Tibial nerve (tissue), 4 donors: ENCODE measurements at regions not wholly inside any gene's neighbourhood (a gene's known extent, or its start where the extent isn't known, plus 50 kb on each side); places are given as distances from the start of the nearest gene placed in this dataset.

Experiments used
- DNase-seq, 2 donors: peaks; one replicate each; pipeline ENCODE4 v3.0.0-alpha.2; 2019; ENCODE audit warnings: low spot score in 2 of 2
- H3K27ac ChIP-seq, 4 donors: fragments of 200-600 bp; sonication (generic) in 3 of 4; one replicate each; pipeline ENCODE4 v1.5.1; 2017 to 2019; ENCODE audit warnings: mild to moderate bottlenecking in 1 of 4
- H3K27me3 ChIP-seq, 2 donors: fragments of 200-600 bp; sonication (generic) in 1 of 2; one replicate each; pipeline versions ENCODE4 v1.5.1 to v1.6.0; 2017 to 2019
- H3K36me3 ChIP-seq, 3 donors: fragments of 200-600 bp; sonication (generic); one replicate each; pipeline ENCODE4 v1.5.1; 2018 to 2019
- H3K4me1 ChIP-seq, 4 donors: fragments of 200-600 bp; sonication (generic) in 3 of 4; one replicate each; pipeline ENCODE4 v1.5.1; 2017 to 2019
- H3K4me3 ChIP-seq, 4 donors: fragments of 200-600 bp; sonication (generic) in 3 of 4; one replicate each; pipeline ENCODE4 v1.5.1; 2017 to 2019; ENCODE audit warnings: mild to moderate bottlenecking in 1 of 4, moderate library complexity in 1 of 4
- H3K9me3 ChIP-seq, 4 donors: fragments of 200-600 bp; sonication (generic) in 3 of 4; one replicate each; pipeline ENCODE4 v1.5.1; 2017 to 2019
- EP300 ChIP-seq, 2 donors: sonication (generic); formaldehyde crosslinking; IDR thresholded peaks; one replicate each; pipeline ENCODE4 v1.6.1; 2017; ENCODE audit warnings: antibody characterized with exemption in 2 of 2, mild to moderate bottlenecking in 1 of 2
- POLR2A ChIP-seq, 2 donors: fragments of 450-650 bp; IDR thresholded peaks; one replicate each; pipeline ENCODE4 v1.6.1; 2017; ENCODE audit warnings: antibody characterized with exemption in 2 of 2, mild to moderate bottlenecking in 2 of 2, moderate library complexity in 2 of 2
- WGBS, 2 donors: methylation state at CpG; one replicate each; pipeline ENCODE4 v1.1.5; 2018; 5-methylcytosine and 5-hydroxymethylcytosine counted together
- TF ChIP-seq, protein P1 (sequence below), 5 experiments: fragments of 200-600 bp in 3 of 5; fragments of 450-650 bp in 2 of 5; sonication (generic) in 3 of 5; IDR thresholded peaks; one replicate each; pipeline ENCODE4 v1.5.1; 2016 to 2019; ENCODE audit warnings: antibody characterized with exemption in 5 of 5, mild to moderate bottlenecking in 3 of 5, moderate library complexity in 2 of 5

DNA sequence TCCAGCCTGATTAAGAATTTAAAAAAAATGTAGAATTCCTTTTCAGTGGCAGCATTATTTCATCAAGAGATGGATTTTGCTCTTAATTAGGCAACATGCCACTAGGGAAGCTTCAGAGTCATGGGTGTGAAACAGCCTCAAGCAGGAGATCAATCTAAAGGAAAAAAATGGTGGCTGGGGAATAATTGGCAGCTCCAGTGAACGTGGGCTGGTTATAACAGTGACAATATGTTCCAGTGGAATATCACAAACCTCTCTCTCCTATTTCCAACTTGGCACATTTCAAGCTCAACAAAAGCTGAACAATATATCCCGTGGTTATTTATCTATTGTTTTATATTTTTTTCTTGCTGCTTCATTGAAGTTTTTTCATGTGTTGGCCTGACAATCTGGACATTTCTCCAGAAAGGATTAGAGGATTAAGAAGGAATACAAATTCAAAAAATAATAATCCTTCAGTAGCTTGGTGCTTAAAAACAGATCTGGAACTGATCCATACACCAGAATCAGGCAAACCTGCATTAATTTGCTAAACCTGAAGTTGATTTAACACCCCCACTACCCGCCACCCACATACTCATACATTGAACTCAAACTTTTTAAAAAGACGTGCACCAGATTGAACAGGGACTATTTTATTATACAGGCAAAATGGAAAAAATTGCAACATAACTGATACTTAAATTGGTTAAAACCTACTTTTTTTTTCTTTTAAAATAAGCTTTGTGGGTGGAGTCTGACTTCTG is 255.9 kb upstream of the SPRED2 start:
- no peaks in the 10 kb centered on the region for H3K27me3 ChIP-seq
- no peak overlapping the region for H3K27ac ChIP-seq
- no peak for TF ChIP-seq POLR2A (IDR thresholded peaks at IDR 0.05)
- TF ChIP-seq EP300 (IDR thresholded peaks at IDR 0.05), result no peak
- TF ChIP-seq, protein P1, sequence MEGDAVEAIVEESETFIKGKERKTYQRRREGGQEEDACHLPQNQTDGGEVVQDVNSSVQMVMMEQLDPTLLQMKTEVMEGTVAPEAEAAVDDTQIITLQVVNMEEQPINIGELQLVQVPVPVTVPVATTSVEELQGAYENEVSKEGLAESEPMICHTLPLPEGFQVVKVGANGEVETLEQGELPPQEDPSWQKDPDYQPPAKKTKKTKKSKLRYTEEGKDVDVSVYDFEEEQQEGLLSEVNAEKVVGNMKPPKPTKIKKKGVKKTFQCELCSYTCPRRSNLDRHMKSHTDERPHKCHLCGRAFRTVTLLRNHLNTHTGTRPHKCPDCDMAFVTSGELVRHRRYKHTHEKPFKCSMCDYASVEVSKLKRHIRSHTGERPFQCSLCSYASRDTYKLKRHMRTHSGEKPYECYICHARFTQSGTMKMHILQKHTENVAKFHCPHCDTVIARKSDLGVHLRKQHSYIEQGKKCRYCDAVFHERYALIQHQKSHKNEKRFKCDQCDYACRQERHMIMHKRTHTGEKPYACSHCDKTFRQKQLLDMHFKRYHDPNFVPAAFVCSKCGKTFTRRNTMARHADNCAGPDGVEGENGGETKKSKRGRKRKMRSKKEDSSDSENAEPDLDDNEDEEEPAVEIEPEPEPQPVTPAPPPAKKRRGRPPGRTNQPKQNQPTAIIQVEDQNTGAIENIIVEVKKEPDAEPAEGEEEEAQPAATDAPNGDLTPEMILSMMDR (IDR thresholded peaks at IDR 0.05), result no peak
- H3K4me1 ChIP-seq, result no peaks in the 10 kb centered on the region
- DNase-seq, result no peak
- no peaks in the 10 kb centered on the region for H3K36me3 ChIP-seq
- no peak overlapping the region for H3K4me3 ChIP-seq
- H3K9me3 ChIP-seq, result no peaks in the 10 kb centered on the region
- WGBS, 2 donors, result 80 to 87% methylated on average over 4 of the region's 4 CpGs

DNA sequence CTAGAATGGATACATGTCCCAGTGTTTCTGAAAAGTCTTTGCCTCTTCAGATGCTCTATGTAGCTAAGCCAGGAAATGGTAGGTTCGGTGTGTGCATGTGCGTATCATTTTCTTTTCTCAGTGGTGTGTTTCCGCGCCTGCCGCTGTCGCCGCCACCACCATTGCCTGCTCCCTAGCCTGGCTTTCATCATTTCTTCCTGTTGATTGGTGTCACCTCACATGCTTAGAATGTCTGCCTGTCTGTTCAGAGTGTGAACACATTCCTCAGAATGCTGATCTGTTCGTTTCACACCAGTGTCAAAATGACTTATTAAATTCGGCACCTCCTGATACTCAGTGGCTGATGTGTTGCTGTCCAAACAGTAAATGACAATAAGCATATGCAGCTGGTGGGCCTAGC is 255.2 kb upstream of the SPRED2 start:
- Histone ChIP-seq H3K27ac (no peak overlapping the region), H3K4me1 (no peaks in the 10 kb centered on the region), H3K27me3 (no peaks in the 10 kb centered on the region), H3K9me3 (no peaks in the 10 kb centered on the region), H3K4me3 (no peak overlapping the region), H3K36me3 (no peaks in the 10 kb centered on the region)
- 91% methylated on average over 9 of the region's 9 CpGs for WGBS, 2 donors
- DNase-seq, result no peak
- TF ChIP-seq POLR2A (IDR thresholded peaks at IDR 0.05), result no peak
- no peak for TF ChIP-seq EP300 (IDR thresholded peaks at IDR 0.05)
- TF ChIP-seq, protein P1 (IDR thresholded peaks at IDR 0.05), result no peak

DNA sequence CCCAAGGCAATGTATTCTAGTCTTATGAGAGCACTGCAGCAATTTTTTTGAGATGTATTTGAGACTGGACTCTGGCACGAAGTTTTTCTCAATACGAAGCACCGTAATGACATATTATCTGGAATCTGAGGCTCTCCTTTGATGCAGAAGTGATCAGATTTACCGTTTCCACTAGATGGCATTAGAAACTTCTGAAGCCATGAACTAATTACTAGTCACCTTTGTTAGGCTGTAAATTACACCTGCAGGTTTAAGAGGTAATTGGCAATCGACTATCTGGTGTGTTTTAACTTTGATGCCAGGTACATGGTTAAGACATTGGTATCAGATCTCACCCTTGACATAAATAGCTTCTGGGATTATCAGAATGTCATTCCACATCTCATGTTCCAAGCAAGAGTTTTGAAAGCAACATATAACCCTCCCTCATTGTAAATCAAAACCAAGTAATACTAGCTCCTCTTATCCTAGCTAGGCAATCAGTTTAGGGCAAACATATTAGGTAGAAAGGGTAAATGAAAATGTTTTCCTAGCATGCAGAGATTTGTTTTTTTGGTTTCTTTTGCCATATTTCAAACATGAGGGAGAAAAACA is 254.6 kb upstream of the SPRED2 start:
- Histone ChIP-seq H3K4me1 (no peaks in the 10 kb centered on the region), H3K9me3 (no peaks in the 10 kb centered on the region), H3K36me3 (no peaks in the 10 kb centered on the region), H3K27ac (no peak overlapping the region), H3K4me3 (no peak overlapping the region), H3K27me3 (no peaks in the 10 kb centered on the region)
- TF ChIP-seq EP300 (IDR thresholded peaks at IDR 0.05) (no peak), POLR2A (IDR thresholded peaks at IDR 0.05) (no peak)
- TF ChIP-seq, protein P1 (IDR thresholded peaks at IDR 0.05), result no peak
- 40 to 56% methylated on average over 5 of the region's 5 CpGs for WGBS, 2 donors
- DNase-seq, result no peak

DNA sequence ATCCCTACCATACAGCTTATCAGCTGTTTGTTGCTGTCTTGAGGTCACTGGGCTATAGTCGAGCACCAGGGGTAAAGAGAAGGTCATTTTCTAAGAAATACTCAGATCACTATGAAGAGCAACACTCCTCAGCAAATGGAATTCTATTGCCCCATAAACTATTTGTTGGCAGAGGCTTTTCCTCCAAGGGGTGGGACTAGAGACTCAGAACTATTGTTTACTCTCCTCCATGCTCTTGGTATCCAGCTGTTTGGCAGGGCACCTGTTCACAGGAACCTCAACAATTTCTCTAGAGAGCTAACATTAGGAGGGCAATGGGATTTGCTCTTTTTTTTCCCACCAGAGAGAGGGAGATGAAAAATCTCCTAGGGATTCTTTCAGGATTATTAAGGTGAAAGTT is 249.1 kb upstream of the SPRED2 start:
- H3K36me3 ChIP-seq, result no peaks in the 10 kb centered on the region
- H3K27me3 ChIP-seq, result no peaks in the 10 kb centered on the region
- no peaks in the 10 kb centered on the region for H3K4me1 ChIP-seq
- 30 to 50% methylated on average over 1 of the region's 1 CpG for WGBS, 2 donors
- TF ChIP-seq EP300 (IDR thresholded peaks at IDR 0.05) (no peak), POLR2A (IDR thresholded peaks at IDR 0.05) (no peak)
- TF ChIP-seq, protein P1 (IDR thresholded peaks at IDR 0.05), result no peak
- H3K27ac ChIP-seq, result no peak overlapping the region
- no peak for DNase-seq
- no peak overlapping the region for H3K4me3 ChIP-seq
- no peaks in the 10 kb centered on the region for H3K9me3 ChIP-seq

DNA sequence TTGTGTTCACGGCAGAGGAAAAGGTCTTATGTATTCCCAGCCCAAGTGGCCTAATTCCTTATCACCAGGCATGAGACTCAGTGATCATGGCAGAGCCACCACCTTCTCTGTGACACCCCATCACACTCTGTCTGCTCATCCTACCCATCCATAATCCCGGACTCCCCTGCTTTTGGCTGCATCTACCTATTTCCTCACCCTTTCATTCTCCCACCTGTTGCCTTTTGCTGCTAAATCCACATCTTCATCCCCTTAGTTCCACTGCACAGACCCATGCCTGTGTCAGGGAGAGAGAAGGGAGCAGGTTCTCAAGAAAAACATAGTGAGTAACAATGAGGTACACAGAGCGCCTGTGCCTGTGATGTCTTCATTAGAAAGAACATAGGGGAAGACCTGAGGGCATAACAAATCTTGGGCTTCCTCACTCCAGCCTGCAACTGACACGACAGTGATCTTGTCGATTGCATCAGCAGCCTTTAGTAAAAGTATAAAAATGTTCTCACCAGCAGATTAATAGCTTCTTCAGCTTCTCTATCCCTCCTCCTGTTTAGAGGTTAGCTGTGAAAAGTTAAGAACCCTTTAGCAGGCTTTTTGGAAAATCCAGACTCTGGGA is 246.5 kb upstream of the SPRED2 start:
- no peak for TF ChIP-seq POLR2A (IDR thresholded peaks at IDR 0.05)
- TF ChIP-seq, protein P1 (IDR thresholded peaks at IDR 0.05), result no peak
- peaks cover 0 to 23% (median 2%) of the 10 kb centered on the region in 4 donors for H3K9me3 ChIP-seq
- H3K27ac ChIP-seq, result no peak overlapping the region
- H3K27me3 ChIP-seq, result no peaks in the 10 kb centered on the region
- no peak overlapping the region for H3K4me3 ChIP-seq
- DNase-seq, result no peak
- H3K36me3 ChIP-seq, result no peaks in the 10 kb centered on the region
- 66 to 71% methylated on average over 5 of the region's 5 CpGs for WGBS, 2 donors
- no peaks in the 10 kb centered on the region for H3K4me1 ChIP-seq
